Inferior parietal cortex (tissue), 1 donor: ENCODE measurements at regions not wholly inside any gene's neighbourhood (a gene's known extent, or its start where the extent isn't known, plus 50 kb on each side); places are given as distances from the start of the nearest gene placed in this dataset.
"Not testable (repeated sequence)": the region's sequence is repeated elsewhere in the genome, so short reads cannot be mapped to it uniquely, and the experiment has no call there.

Experiments used
- DNase-seq: peaks from one replicate; pipeline ENCODE4 v3.0.0-alpha.2; 2016; ENCODE audit errors: extremely low spot score

DNA sequence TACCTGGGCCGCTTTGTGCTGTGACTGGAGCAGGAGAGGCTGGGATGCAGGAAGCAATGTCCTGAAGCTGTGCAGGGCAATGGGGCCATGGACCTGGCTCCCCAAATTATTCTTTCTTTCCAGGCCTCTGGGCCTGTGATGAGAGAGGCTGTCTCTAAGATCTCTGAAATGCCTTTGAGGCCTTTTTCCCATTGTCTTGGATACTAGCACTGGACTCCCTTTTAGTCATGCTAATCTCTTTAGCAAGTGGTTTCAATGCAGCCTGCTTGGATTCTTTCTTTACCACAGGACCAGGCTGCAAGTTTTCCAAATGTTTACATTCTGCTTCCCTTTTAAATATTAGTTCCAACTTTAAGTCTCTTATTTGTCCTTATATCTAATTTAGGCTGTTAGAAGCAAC lies 64.8 kb upstream of the SGO1 start:
- DNase-seq = no peak

GRCh38 chr3:20250314-20250713 lies 64.3 kb upstream of the SGO1 start:
- DNase-seq = no peak

GRCh38 chr3:20246662-20247061 lies 60.7 kb upstream of the SGO1 start:
- DNase-seq = no peak

GRCh38 chr3:20245781-20246180 lies 59.8 kb upstream of the SGO1 start:
- no peak for DNase-seq

DNA sequence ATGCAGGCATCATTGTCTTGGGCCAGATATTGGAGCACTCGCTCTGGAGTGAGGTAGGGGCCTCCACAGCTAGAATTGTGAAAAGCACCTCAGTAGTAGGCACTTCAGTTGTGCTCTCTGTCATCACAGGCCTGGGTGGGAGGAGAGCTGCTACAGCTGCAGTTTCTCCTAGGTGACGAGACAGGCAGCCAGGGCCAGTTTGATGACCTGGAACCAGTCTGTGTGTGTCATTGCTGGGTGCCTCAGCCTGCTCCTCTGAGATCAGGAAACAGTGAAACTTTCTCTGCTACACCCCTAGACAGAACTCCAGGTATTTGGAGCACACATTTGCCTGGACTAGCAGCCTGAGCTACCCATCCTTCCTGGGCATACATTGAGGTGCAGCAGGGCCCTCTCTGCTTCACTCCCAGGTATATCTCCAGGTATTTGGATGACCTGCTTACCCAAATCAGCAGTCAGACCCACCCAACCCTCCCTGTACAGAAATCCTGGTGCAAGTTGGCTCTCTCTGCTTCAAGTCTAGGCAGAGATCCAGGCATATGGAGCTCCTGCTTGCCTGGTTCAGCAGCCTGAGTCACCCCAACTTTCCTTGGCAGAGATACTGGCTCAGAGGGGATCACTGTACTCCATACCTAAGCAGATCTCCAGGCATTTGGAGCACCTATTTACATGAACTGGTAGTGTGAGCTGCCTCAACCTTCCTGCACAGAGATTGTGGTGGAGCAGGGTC lies 54.3 kb upstream of the SGO1 start:
- no peak for DNase-seq

GRCh38 chr3:20238199-20238598 lies 52.2 kb upstream of the SGO1 start:
- not testable (repeated sequence) for DNase-seq

- DNase-seq = no peak
Observed at GRCh38 chr3:20236603-20237002, 50.6 kb upstream of the SGO1 start.
